ENCODE measurements at regions not wholly inside any gene's neighbourhood (a gene's known extent, or its start where the extent isn't known, plus 50 kb on each side); places are given as distances from the start of the nearest gene placed in this dataset.

- no peak for DNase-seq
- intact Hi-C loops (cut with DNase I; ENCODE audit: low total_unique reads): no loop called here
- H3K36me3 ChIP-seq: no peaks in the 10 kb centered on the region
- 64 to 74% (median 67%) methylated on average over 1 of the region's 1 CpG for WGBS, 5 donors
- no peaks in the 10 kb centered on the region for H3K27me3 ChIP-seq
- no peaks in the 10 kb centered on the region for H3K4me1 ChIP-seq
- H3K9me3 ChIP-seq: peaks cover 0 to 17% (median 9%) of the 10 kb centered on the region in 4 donors
- no peak overlapping the region for H3K4me3 ChIP-seq
- H3K27ac ChIP-seq: no peak overlapping the region
- TF ChIP-seq CTCF (IDR thresholded peaks at IDR 0.05) (no peak), POLR2A (IDR thresholded peaks at IDR 0.05) (no peak), EP300 (IDR thresholded peaks at IDR 0.05) (no peak), POLR2AphosphoS5 (IDR thresholded peaks at IDR 0.05) (no peak)
These were observed 208.0 kb upstream of the KCNN2 start for GRCh38 chr5:114153833-114154232.

- Histone ChIP-seq H3K9me3 (peaks cover 0 to 14% (median 7%) of the 10 kb centered on the region in 4 donors), H3K4me1 (no peaks in the 10 kb centered on the region), H3K27me3 (no peaks in the 10 kb centered on the region), H3K27ac (no peak overlapping the region), H3K36me3 (no peaks in the 10 kb centered on the region), H3K4me3 (no peak overlapping the region)
- intact Hi-C loops (cut with DNase I; ENCODE audit: low total_unique reads): no loop called here
- DNase-seq: no peak
- WGBS, 5 donors: 70 to 83% (median 79%) methylated on average over 5 of the region's 5 CpGs
- TF ChIP-seq EP300 (IDR thresholded peaks at IDR 0.05): no peak
- no peak for TF ChIP-seq POLR2AphosphoS5 (IDR thresholded peaks at IDR 0.05)
- TF ChIP-seq CTCF (IDR thresholded peaks at IDR 0.05): no peak
- no peak for TF ChIP-seq POLR2A (IDR thresholded peaks at IDR 0.05)
These were observed 195.8 kb upstream of the KCNN2 start for GRCh38 chr5:114166081-114166480.

- Histone ChIP-seq H3K4me1 (no peaks in the 10 kb centered on the region), H3K27ac (no peak overlapping the region), H3K27me3 (no peaks in the 10 kb centered on the region), H3K4me3 (no peak overlapping the region), H3K36me3 (no peaks in the 10 kb centered on the region), H3K9me3 (peaks cover 0 to 9% (median 0%) of the 10 kb centered on the region in 4 donors)
- no peak for TF ChIP-seq EP300 (IDR thresholded peaks at IDR 0.05)
- no peak for TF ChIP-seq POLR2A (IDR thresholded peaks at IDR 0.05)
- TF ChIP-seq POLR2AphosphoS5 (IDR thresholded peaks at IDR 0.05): no peak
- TF ChIP-seq CTCF (IDR thresholded peaks at IDR 0.05): no peak
- DNase-seq: no peak
- 73 to 87% (median 77%) methylated on average over 2 of the region's 2 CpGs for WGBS, 5 donors
- intact Hi-C loops (cut with DNase I; ENCODE audit: low total_unique reads): no loop called here
These were observed 187.7 kb upstream of the KCNN2 start for GRCh38 chr5:114174131-114174530.

GRCh38 chr5:114174837-114175236 lies 187.0 kb upstream of the KCNN2 start:
- TF ChIP-seq CTCF (IDR thresholded peaks at IDR 0.05): no peak
- no peak for TF ChIP-seq POLR2AphosphoS5 (IDR thresholded peaks at IDR 0.05)
- TF ChIP-seq EP300 (IDR thresholded peaks at IDR 0.05): no peak
- 55 to 76% (median 64%) methylated on average over 1 of the region's 1 CpG for WGBS, 5 donors

More at GRCh38 chr5:114174837-114175236, 187.0 kb upstream of the KCNN2 start:
- intact Hi-C loops (cut with DNase I; ENCODE audit: low total_unique reads): no loop called here
- H3K27ac ChIP-seq: no peak overlapping the region
- H3K27me3 ChIP-seq: no peaks in the 10 kb centered on the region
- no peaks in the 10 kb centered on the region for H3K4me1 ChIP-seq
- no peak overlapping the region for H3K4me3 ChIP-seq
- no peak for DNase-seq
- H3K9me3 ChIP-seq: peaks cover 0 to 9% (median 0%) of the 10 kb centered on the region in 4 donors
- H3K36me3 ChIP-seq: no peaks in the 10 kb centered on the region
